HG02610 (cell line): ENCODE measurements at regions not wholly inside any gene's neighbourhood (a gene's known extent, or its start where the extent isn't known, plus 50 kb on each side); places are given as distances from the start of the nearest gene placed in this dataset.
"Not testable (repeated sequence)": the region's sequence is repeated elsewhere in the genome, so short reads cannot be mapped to it uniquely, and the experiment has no call there.

Experiments used
- ATAC-seq: cut with Tn5 transposase; IDR thresholded peaks from one replicate; pipeline ENCODE4 v1.9.1; 2021; ENCODE audit warnings: mild to moderate bottlenecking, moderate library complexity; ENCODE audit not compliant: unreplicated experiment

DNA sequence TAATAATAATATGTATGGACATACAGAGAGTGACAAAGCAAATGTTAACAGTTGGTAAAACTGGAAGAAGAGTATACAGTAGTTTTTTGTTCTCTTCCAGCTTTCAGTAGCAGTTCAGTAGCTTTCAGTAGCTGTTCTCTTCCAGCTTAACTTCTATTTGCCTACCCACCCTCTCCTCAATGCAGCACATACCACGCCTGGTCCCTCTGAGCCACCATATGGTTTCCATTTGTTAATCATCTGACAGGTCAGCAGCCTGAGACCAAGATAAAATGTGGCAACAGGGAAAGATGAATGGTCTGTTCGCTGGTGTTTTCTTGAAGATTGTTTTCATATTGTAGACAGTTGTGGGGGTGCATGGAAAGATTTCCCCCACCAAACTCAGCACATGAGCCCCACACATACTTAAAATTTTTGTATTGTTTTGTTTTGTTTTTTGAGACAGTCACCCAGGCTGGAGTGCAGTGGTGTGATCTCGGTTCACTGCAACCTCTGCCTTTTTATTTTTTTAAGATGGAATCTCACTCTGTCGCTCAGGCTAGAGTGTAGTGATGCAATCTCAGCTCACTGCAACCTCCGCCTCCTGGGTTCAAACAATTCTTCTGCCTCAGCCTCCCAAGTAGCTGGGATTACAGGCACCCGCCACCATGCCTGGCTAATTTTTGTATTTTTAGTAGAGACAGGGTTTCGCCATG, 56.8 kb downstream of the ATP6V0E2 start:
- not testable (repeated sequence) for ATAC-seq

- ATAC-seq = not testable (repeated sequence)
Measured at GRCh38 chr7:149933776-149934175, 60.0 kb downstream of the ATP6V0E2 start.

DNA sequence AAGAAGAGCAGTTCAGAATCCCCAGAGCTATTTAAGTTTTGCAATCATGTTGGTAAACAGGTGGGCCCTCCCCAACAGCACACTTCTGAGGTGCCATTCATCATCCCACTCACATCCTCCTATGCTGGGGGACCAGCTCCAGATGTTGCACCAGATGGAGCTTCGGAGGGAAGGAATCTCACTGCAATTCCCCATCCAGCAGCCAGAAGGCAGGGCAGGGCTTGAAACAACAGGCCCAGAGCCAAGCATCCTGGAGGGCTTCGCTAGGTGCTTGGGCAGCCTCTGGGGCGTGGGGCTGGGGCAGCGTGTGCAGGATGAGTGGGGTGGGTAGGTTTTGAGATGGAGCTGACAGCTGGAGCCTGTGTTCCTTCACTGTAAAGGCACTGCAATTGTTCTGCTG, 73.6 kb downstream of the ATP6V0E2 start:
- not testable (repeated sequence) for ATAC-seq

- ATAC-seq = not testable (repeated sequence)
Measured at GRCh38 chr7:149948444-149948843, 74.7 kb downstream of the ATP6V0E2 start.

DNA sequence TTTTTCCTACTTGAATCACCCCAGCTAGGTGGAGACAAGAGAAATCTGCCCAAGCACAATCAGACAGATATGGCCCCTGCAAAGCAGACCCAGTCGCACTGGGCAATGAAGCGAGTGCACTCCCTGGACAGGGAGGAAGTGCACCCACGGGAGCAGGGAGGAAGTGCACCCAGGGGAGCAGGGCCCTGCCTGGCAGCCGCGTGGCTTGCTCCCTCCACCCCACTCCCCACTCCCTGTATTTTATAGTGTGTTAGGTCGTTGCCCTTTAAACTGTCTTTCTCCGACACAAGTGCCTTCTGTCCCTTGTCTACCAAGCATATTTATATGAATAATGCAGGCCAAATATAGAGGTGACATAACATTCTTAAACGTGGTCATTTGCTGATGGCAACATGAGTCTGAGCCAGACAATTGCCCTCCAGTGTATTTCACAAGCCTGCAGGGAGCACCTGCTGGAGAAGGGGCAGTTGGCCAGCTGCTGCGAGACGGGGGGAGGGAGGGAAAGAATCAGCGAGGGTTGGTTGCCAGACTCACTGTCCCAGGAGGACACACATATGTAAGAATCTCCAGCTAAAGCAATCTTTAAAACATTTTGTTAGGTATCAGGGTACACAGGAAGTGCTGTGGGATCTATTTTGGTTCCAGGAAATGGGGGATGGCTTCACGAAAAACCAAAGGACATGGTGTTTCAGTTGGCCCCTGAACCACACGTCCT, 76.3 kb downstream of the ATP6V0E2 start:
- not testable (repeated sequence) for ATAC-seq

GRCh38 chr7:149950578-149950924, 76.8 kb downstream of the ATP6V0E2 start:
- ATAC-seq = not testable (repeated sequence)

GRCh38 chr7:149951579-149951978, 77.8 kb downstream of the ATP6V0E2 start:
- not testable (repeated sequence) for ATAC-seq

GRCh38 chr7:149958880-149959279, 85.1 kb downstream of the ATP6V0E2 start:
- not testable (repeated sequence) for ATAC-seq

GRCh38 chr7:149960863-149961262, 87.1 kb downstream of the ATP6V0E2 start:
- ATAC-seq = not testable (repeated sequence)

GRCh38 chr7:149961878-149962277, 88.1 kb downstream of the ATP6V0E2 start:
- not testable (repeated sequence) for ATAC-seq

DNA sequence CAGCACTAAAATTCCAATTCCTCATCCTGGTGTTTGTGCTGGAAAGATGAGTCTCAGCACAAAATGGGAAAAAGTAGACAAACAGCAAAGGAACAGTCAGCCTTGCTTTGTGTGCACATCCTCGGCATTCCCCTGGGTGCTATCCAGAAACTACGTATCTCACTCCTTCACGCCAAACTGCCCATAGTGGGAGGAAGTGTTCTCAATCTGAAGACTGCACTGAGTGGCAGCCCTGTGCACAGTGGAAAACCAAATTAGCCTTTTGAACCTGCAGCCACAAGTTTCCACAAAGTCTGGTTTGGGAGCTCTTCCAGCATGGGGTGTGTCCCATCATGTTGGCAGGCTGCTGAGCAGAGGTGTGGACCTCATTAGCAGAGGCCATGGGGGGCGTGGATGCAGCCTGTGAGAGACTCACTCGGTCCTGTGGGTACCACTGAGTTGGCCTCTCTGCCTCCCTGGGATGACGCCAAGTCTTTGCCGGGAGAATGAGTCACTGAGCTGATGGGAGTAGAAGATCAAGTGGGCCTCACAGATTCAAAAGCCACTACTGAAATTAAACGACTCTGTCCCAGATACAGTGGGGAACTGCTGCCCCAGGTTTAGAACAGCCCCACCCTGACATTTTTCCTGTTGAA, 89.0 kb downstream of the ATP6V0E2 start:
- not testable (repeated sequence) for ATAC-seq

- ATAC-seq = not testable (repeated sequence)
Measured at GRCh38 chr7:149963985-149964384, 90.2 kb downstream of the ATP6V0E2 start.

DNA sequence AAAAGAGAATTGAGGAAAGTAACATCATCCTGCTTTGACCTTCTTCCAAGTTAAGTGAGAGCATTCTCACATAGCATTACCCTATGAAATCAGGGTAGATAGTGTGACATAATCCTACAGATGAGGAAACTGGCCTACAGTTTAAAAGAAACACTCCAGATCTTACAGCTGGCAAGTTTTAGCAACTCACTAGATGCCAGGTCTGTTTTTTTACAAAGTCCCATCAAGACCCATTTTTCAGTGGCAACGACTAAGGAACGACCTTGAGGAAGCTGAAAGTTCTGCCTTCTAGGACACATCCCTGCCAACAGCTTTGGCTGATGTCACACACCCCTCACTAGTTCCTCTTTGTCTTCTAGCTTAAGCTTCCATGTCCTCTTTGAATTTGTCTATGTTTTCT, 92.7 kb downstream of the ATP6V0E2 start:
- ATAC-seq = not testable (repeated sequence)

- not testable (repeated sequence) for ATAC-seq
Measured at GRCh38 chr7:149972977-149973376, 99.2 kb downstream of the ATP6V0E2 start.

DNA sequence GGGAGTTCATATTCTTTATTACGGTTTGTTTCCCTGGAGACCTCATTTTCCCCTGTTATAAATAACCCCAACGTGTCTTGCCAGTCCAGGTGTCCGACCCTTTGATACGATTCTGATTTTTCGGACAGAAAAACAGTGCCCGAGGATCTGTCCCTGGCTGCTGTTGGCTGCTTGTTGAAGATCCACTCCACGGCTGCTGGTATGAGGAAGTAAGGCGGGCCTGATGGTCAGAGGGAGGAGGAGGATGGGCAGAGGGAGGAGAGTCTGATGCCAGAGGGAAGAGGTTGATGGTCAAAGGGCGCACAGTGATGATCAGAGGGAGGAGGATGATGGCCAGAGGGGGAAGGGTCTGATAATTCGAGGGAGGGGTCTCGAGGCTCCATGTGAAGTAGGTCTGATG, 99.9 kb downstream of the ATP6V0E2 start:
- not testable (repeated sequence) for ATAC-seq

GRCh38 chr7:149975608-149976007, 101.8 kb downstream of the ATP6V0E2 start:
- not testable (repeated sequence) for ATAC-seq

DNA sequence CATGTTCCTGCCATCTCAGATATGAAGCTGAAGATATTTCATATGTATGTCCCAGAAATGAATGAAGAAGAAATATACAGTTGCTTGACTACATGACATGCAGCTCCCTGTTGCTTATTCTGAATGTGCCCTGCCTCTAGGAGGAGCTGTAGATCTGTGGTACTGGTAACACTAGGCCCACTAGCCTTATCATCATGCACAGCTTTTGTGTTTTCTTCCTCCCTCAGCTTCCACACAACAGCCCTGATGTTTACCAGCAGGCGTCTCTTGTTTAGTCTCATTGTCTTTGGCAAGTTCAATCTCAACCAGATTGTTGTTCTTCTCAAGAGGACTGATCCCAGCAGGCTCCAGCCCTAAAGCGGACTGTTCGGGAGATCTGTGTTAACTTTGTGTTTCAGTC, 104.8 kb downstream of the ATP6V0E2 start:
- ATAC-seq = not testable (repeated sequence)

GRCh38 chr7:149978944-149979343, 105.2 kb downstream of the ATP6V0E2 start:
- ATAC-seq = not testable (repeated sequence)

- not testable (repeated sequence) for ATAC-seq
Measured at GRCh38 chr7:149982537-149983112, 108.9 kb downstream of the ATP6V0E2 start.

DNA sequence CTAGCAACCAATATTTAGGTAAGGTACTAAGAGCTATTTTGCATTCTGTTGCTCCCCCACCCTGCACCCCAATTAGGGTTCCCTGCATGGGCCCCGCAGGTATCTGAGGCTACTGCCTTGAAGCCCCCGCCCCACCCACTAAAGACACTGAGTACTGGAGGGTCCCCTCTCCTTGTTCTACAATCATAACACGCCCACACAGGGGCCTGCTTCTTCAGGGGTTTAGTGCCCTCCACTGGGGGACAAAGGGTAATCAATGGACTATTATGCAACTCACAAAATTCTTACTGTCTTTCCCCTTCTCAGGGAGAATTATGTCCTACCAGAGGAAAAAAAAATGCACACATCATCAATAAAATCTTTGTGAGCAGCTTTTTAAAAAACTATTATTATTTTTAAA, 113.1 kb downstream of the ATP6V0E2 start:
- not testable (repeated sequence) for ATAC-seq

DNA sequence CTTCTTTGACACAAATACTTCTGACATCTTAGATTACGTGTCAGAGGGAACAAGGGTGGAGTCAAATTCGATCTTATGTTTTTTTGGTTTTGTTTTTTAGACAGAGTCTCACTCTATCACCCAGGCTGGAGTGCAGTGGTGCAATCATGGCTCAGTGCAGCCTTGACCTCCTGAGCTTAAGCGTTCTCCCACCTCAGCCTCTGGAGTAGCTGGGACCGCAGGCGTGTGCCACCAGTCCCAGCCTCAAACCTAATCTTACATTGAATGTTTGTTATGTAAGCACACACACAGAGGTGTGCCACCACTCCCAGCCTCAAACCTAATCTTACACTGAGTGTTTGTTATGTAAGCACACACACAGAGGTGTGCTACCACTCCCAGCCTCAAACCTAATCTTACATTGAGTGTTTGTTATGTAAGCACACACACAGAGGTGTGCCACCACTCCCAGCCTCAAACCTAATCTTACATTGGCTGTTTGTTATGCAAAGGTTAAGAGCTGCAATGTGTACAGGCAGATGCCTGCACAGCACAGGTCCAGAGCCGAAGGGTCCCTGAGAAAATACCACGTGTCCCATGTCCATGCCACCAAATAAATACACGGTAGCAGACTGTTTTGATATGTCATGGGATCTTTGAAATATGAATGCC, 118.0 kb downstream of the ATP6V0E2 start:
- not testable (repeated sequence) for ATAC-seq
